ENCODE measurements at regions not wholly inside any gene's neighbourhood (a gene's known extent, or its start where the extent isn't known, plus 50 kb on each side); places are given as distances from the start of the nearest gene placed in this dataset.
A peak's percentile ranks its signal among the peaks of the same experiment; 100 is the strongest.

- TF ChIP-seq NRF1 (conservative IDR thresholded peaks at IDR 0.05; ENCODE audit: low read depth, low read length) (no peak), USF2 (IDR thresholded peaks at IDR 0.05; ENCODE audit: borderline replicate concordance, low read depth, low read length) (no peak), RELB (IDR thresholded peaks at IDR 0.05; ENCODE audit: low read depth) (0 out of 2 replicates have a peak, but pooled peaks have one; percentile 32), TBL1XR1 (IDR thresholded peaks at IDR 0.05; ENCODE audit: low read depth, low read length) (no peak), E4F1 (IDR thresholded peaks at IDR 0.05; ENCODE audit: borderline replicate concordance, partially characterized antibody) (no peak), MTA2 (IDR thresholded peaks at IDR 0.05; ENCODE audit: low read depth) (no peak), RUNX3 (IDR thresholded peaks at IDR 0.05; ENCODE audit: low read length) (peak; percentile 39), NBN (IDR thresholded peaks at IDR 0.05) (0 out of 2 replicates have a peak, but pooled peaks have one; percentile 29), KAT2A (conservative IDR thresholded peaks at IDR 0.05; ENCODE audit: control insufficient read depth, low read depth, low read length) (no peak), EED (IDR thresholded peaks at IDR 0.05; ENCODE audit: low read depth) (no peak), SKIL (IDR thresholded peaks at IDR 0.05; ENCODE audit: low read depth, poor library complexity, severe bottlenecking) (no peak), MLLT1 (IDR thresholded peaks at IDR 0.05) (0 out of 2 replicates have a peak, but pooled peaks have one; percentile 30), MXI1 (IDR thresholded peaks at IDR 0.05; ENCODE audit: low read depth, low read length) (no peak), EGR1 (IDR thresholded peaks at IDR 0.05; ENCODE audit: borderline replicate concordance in 1 of 2, low read depth in 2 of 2, low read length in 2 of 2) (no peak), POLR2AphosphoS2 (IDR thresholded peaks at IDR 0.05; ENCODE audit: low read depth, low read length) (no peak), SPI1 (IDR thresholded peaks at IDR 0.05; ENCODE audit: borderline replicate concordance, insufficient read depth, low read depth, low read length) (0 out of 2 replicates have a peak, but pooled peaks have one; percentile 4), HDAC6 (IDR thresholded peaks at IDR 0.05; ENCODE audit: unreplicated experiment) (no peak), MEF2A (IDR thresholded peaks at IDR 0.05; ENCODE audit: insufficient read depth, low read depth, low read length) (peak; percentile 71), BCL3 (IDR thresholded peaks at IDR 0.05; ENCODE audit: borderline replicate concordance, insufficient read depth, low read depth, low read length, poor library complexity, severe bottlenecking) (no peak), NFIC (IDR thresholded peaks at IDR 0.05; ENCODE audit: low read depth, low read length) (0 out of 2 replicates have a peak, but pooled peaks have one; percentile 39)
These were observed 496.0 kb upstream of the CLINT1 start (continued) for GRCh38 chr5:158354958-158355357.
